ENCODE measurements at regions not wholly inside any gene's neighbourhood (a gene's known extent, or its start where the extent isn't known, plus 50 kb on each side); places are given as distances from the start of the nearest gene placed in this dataset.

GRCh38 chr18:10312326-10313015 is 142.0 kb upstream of the APCDD1 start:
- no peak for TF ChIP-seq CTCF (IDR thresholded peaks at IDR 0.05 in 2 of 3, conservative IDR thresholded peaks at IDR 0.05 in 1 of 3; ENCODE audit: borderline replicate concordance in 1 of 3, insufficient read depth in 1 of 3, low read depth in 2 of 3, low read length in 2 of 3)
- no peak for TF ChIP-seq EZH2 (IDR thresholded peaks at IDR 0.05)
- no peak for TF ChIP-seq POLR2A (IDR thresholded peaks at IDR 0.05; ENCODE audit: borderline replicate concordance, extremely low read depth, insufficient read depth, insufficient read length)
- TF ChIP-seq YY1 (IDR thresholded peaks at IDR 0.05; ENCODE audit: extremely low read depth, insufficient replicate concordance, low read depth, low read length) = no peak
- no peak for TF ChIP-seq REST (IDR thresholded peaks at IDR 0.05; ENCODE audit: low read depth)
- no peak for TF ChIP-seq TCF7L2 (IDR thresholded peaks at IDR 0.05; ENCODE audit: borderline replicate concordance, extremely low read depth, insufficient read depth, insufficient read length)

Measured in HCT116 (cell line).